ENCODE measurements at regions not wholly inside any gene's neighbourhood (a gene's known extent, or its start where the extent isn't known, plus 50 kb on each side); places are given as distances from the start of the nearest gene placed in this dataset.

- Histone ChIP-seq H3K4me3 (ENCODE audit: low read length) (no peak overlapping the region), H3K9ac (ENCODE audit: low read length) (no peak overlapping the region), H3K36me3 (ENCODE audit: control insufficient read depth, insufficient read depth, low read length, severe bottlenecking) (no peaks in the 10 kb centered on the region), H3K4me1 (ENCODE audit: control insufficient read depth, insufficient read depth, low read length) (no peaks in the 10 kb centered on the region), H3K9me3 (ENCODE audit: control insufficient read depth, low read length) (no peaks in the 10 kb centered on the region), H3K27me3 (replicated peaks; ENCODE audit: control insufficient read depth, insufficient read depth, low read length) (no peaks in the 10 kb centered on the region)
- no peak for DNase-seq (ENCODE audit: low read depth)
Measured at GRCh38 chr4:104596189-104596588, 101.5 kb upstream of the CXXC4 start.

- Histone ChIP-seq H3K4me3 (ENCODE audit: low read length) (no peak overlapping the region), H3K27me3 (replicated peaks; ENCODE audit: control insufficient read depth, insufficient read depth, low read length) (no peaks in the 10 kb centered on the region), H3K9ac (ENCODE audit: low read length) (no peak overlapping the region), H3K9me3 (ENCODE audit: control insufficient read depth, low read length) (peaks cover 8% of the 10 kb centered on the region), H3K4me1 (ENCODE audit: control insufficient read depth, insufficient read depth, low read length) (no peaks in the 10 kb centered on the region), H3K36me3 (ENCODE audit: control insufficient read depth, insufficient read depth, low read length, severe bottlenecking) (no peaks in the 10 kb centered on the region)
- DNase-seq (ENCODE audit: low read depth): no peak
Measured at GRCh38 chr4:104615496-104615895, 120.8 kb upstream of the CXXC4 start.

DNA sequence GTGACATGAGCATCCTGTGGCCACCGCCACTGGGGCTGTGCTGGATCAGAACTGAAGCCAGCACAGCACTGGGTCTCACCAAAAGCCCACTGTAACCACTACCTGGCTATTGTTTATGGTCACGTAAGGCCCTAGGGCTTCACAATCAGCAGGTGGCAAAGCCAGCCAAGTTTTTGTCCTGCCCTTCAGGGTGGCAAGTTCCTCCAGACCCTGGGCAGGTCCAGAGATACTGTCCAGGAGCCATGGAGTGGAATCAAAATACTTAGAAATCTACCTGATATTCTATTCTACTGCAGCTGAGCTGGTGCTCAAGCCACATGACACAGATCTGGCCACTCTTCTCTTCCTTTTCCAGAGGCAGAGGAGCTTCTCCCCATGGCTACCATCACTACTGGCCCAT is 121.2 kb upstream of the CXXC4 start:
- Histone ChIP-seq H3K4me3 (ENCODE audit: low read length) (no peak overlapping the region), H3K27me3 (replicated peaks; ENCODE audit: control insufficient read depth, insufficient read depth, low read length) (no peaks in the 10 kb centered on the region), H3K4me1 (ENCODE audit: control insufficient read depth, insufficient read depth, low read length) (no peaks in the 10 kb centered on the region), H3K9me3 (ENCODE audit: control insufficient read depth, low read length) (peaks cover 8% of the 10 kb centered on the region), H3K9ac (ENCODE audit: low read length) (no peak overlapping the region), H3K36me3 (ENCODE audit: control insufficient read depth, insufficient read depth, low read length, severe bottlenecking) (no peaks in the 10 kb centered on the region)
- no peak for DNase-seq (ENCODE audit: low read depth)

DNA sequence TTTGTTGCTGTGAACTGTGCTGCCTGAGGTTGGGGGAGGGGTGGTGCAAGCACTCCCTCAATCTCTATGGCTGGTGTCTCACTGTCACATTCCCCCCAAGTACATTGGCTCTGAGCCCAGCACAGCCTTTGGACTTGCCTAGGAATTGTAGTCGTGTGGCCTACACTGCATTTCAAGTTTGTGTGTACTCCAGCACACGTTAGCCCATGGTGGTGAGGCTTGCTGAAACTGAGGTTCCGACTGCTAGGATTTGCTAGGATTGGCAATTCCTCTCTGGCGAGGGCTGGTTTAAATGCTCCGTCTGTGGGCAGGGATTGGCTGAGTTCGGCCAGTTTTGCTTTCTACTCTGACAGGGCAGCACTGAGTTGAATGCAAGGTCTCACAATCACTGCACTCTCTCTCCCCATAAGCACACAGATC is 121.7 kb upstream of the CXXC4 start:
- no peak overlapping the region for H3K9ac ChIP-seq (ENCODE audit: low read length)
- no peak for DNase-seq (ENCODE audit: low read depth)
- H3K4me3 ChIP-seq (ENCODE audit: low read length): no peak overlapping the region
- no peaks in the 10 kb centered on the region for H3K27me3 ChIP-seq (replicated peaks; ENCODE audit: control insufficient read depth, insufficient read depth, low read length)
- no peaks in the 10 kb centered on the region for H3K36me3 ChIP-seq (ENCODE audit: control insufficient read depth, insufficient read depth, low read length, severe bottlenecking)
- H3K9me3 ChIP-seq (ENCODE audit: control insufficient read depth, low read length): peaks cover 8% of the 10 kb centered on the region
- H3K4me1 ChIP-seq (ENCODE audit: control insufficient read depth, insufficient read depth, low read length): no peaks in the 10 kb centered on the region

- DNase-seq (ENCODE audit: low read depth): no peak
- H3K9ac ChIP-seq (ENCODE audit: low read length): no peak overlapping the region
Measured at GRCh38 chr4:104625706-104626105, 131.0 kb upstream of the CXXC4 start.

GRCh38 chr4:104629601-104630000 is 134.9 kb upstream of the CXXC4 start:
- H3K27me3 ChIP-seq (replicated peaks; ENCODE audit: control insufficient read depth, insufficient read depth, low read length): no peaks in the 10 kb centered on the region
- no peak overlapping the region for H3K9ac ChIP-seq (ENCODE audit: low read length)
- H3K9me3 ChIP-seq (ENCODE audit: control insufficient read depth, low read length): peaks cover 2% of the 10 kb centered on the region
- H3K36me3 ChIP-seq (ENCODE audit: control insufficient read depth, insufficient read depth, low read length, severe bottlenecking): no peaks in the 10 kb centered on the region
- H3K4me1 ChIP-seq (ENCODE audit: control insufficient read depth, insufficient read depth, low read length): no peaks in the 10 kb centered on the region
- DNase-seq (ENCODE audit: low read depth): no peak
- H3K4me3 ChIP-seq (ENCODE audit: low read length): no peak overlapping the region

More at GRCh38 chr4:104625706-104626105, 131.0 kb upstream of the CXXC4 start:
- Histone ChIP-seq H3K4me3 (ENCODE audit: low read length) (no peak overlapping the region), H3K9me3 (ENCODE audit: control insufficient read depth, low read length) (peaks cover 2% of the 10 kb centered on the region), H3K27me3 (replicated peaks; ENCODE audit: control insufficient read depth, insufficient read depth, low read length) (no peaks in the 10 kb centered on the region), H3K36me3 (ENCODE audit: control insufficient read depth, insufficient read depth, low read length, severe bottlenecking) (no peaks in the 10 kb centered on the region), H3K4me1 (ENCODE audit: control insufficient read depth, insufficient read depth, low read length) (no peaks in the 10 kb centered on the region)

GRCh38 chr4:104630272-104630671 is 135.6 kb upstream of the CXXC4 start:
- Histone ChIP-seq H3K4me3 (ENCODE audit: low read length) (no peak overlapping the region), H3K4me1 (ENCODE audit: control insufficient read depth, insufficient read depth, low read length) (no peaks in the 10 kb centered on the region), H3K9ac (ENCODE audit: low read length) (no peak overlapping the region), H3K9me3 (ENCODE audit: control insufficient read depth, low read length) (peaks cover 2% of the 10 kb centered on the region), H3K36me3 (ENCODE audit: control insufficient read depth, insufficient read depth, low read length, severe bottlenecking) (no peaks in the 10 kb centered on the region), H3K27me3 (replicated peaks; ENCODE audit: control insufficient read depth, insufficient read depth, low read length) (no peaks in the 10 kb centered on the region)
- DNase-seq (ENCODE audit: low read depth): no peak

DNA sequence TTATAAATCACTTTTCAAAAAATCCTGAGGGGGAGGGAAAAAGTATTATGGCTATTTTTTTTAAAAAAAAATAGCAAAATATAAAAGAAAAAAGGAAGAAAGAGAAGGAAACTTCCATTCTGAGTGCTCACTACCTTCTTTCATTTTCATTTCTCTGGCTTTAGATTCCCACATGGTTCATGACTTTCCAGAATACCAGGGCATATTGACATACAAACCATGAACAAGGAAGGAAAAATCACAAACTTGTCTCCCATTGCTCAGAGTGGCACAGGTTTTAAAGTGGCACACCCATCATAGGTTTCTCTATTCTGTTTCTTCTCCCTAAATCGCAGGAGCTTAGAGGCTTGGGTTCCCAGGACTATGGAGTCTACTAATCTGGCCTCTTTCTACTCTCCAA is 136.3 kb upstream of the CXXC4 start:
- Histone ChIP-seq H3K9ac (ENCODE audit: low read length) (no peak overlapping the region), H3K36me3 (ENCODE audit: control insufficient read depth, insufficient read depth, low read length, severe bottlenecking) (no peaks in the 10 kb centered on the region), H3K4me3 (ENCODE audit: low read length) (no peak overlapping the region), H3K9me3 (ENCODE audit: control insufficient read depth, low read length) (no peaks in the 10 kb centered on the region), H3K27me3 (replicated peaks; ENCODE audit: control insufficient read depth, insufficient read depth, low read length) (no peaks in the 10 kb centered on the region), H3K4me1 (ENCODE audit: control insufficient read depth, insufficient read depth, low read length) (no peaks in the 10 kb centered on the region)
- no peak for DNase-seq (ENCODE audit: low read depth)

DNA sequence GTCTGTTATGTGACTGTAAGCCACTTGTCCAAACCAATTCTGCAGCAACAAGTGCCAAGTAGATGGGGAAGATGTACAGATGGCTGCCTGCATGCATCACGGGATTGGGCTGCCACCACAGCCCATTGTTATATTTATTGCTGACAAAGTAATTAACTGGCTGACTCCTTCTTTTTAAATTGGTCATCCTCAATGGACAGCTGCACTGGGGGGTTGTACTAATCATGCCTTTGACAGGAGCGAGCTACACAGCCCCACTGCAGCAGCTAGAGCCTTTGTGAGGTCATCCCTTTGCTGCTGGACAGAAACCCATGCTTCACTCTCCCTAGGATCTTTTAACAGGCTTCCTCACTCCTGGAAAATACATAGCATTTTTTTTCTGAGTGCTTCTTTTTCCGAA is 146.7 kb upstream of the CXXC4 start:
- no peak overlapping the region for H3K4me3 ChIP-seq (ENCODE audit: low read length)
- no peaks in the 10 kb centered on the region for H3K4me1 ChIP-seq (ENCODE audit: control insufficient read depth, insufficient read depth, low read length)
- H3K36me3 ChIP-seq (ENCODE audit: control insufficient read depth, insufficient read depth, low read length, severe bottlenecking): no peaks in the 10 kb centered on the region
- H3K9ac ChIP-seq (ENCODE audit: low read length): no peak overlapping the region
- no peaks in the 10 kb centered on the region for H3K27me3 ChIP-seq (replicated peaks; ENCODE audit: control insufficient read depth, insufficient read depth, low read length)
- H3K9me3 ChIP-seq (ENCODE audit: control insufficient read depth, low read length): no peaks in the 10 kb centered on the region
- DNase-seq (ENCODE audit: low read depth): no peak

DNA sequence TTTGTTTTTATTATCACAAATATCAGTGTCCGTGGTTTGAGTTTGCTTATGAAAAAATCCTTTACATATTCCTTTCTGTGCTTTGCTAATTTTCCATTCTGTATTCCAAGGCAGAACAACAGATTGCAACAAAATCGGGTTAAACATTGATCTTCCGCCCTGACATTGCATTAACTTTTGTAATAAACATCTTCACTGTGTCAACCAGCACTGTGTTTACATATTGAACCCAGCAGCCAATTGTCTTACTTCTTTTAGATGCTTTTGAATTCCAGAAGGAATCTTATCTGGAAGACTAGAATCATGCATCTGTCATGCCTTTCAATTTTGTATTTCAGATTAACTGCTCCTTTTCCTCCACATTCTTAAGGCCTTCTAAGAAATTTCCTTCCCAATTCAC is 147.8 kb upstream of the CXXC4 start:
- no peaks in the 10 kb centered on the region for H3K4me1 ChIP-seq (ENCODE audit: control insufficient read depth, insufficient read depth, low read length)
- H3K9ac ChIP-seq (ENCODE audit: low read length): no peak overlapping the region
- DNase-seq (ENCODE audit: low read depth): no peak
- H3K4me3 ChIP-seq (ENCODE audit: low read length): no peak overlapping the region
- H3K9me3 ChIP-seq (ENCODE audit: control insufficient read depth, low read length): no peaks in the 10 kb centered on the region
- H3K27me3 ChIP-seq (replicated peaks; ENCODE audit: control insufficient read depth, insufficient read depth, low read length): no peaks in the 10 kb centered on the region
- H3K36me3 ChIP-seq (ENCODE audit: control insufficient read depth, insufficient read depth, low read length, severe bottlenecking): no peaks in the 10 kb centered on the region

DNA sequence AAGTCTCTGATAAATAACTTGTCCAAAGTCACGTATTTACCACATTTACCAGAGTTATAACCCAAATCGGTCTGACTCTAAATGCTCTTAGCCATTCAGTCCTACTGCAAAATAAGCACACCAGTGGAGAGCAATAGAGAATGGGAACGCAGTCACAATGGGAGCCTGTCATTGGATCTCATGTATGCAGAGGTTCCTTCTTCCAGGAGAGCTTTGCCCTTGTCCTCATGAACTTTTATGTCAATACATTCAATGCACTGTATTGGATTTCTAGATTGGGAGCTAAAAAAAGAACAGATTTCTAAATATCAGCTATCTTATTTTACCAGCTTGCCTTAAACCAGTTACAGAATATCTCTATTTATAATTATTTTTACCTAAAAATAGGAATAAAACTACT is 149.1 kb upstream of the CXXC4 start:
- H3K27me3 ChIP-seq (replicated peaks; ENCODE audit: control insufficient read depth, insufficient read depth, low read length): no peaks in the 10 kb centered on the region
- H3K9me3 ChIP-seq (ENCODE audit: control insufficient read depth, low read length): no peaks in the 10 kb centered on the region
- no peaks in the 10 kb centered on the region for H3K36me3 ChIP-seq (ENCODE audit: control insufficient read depth, insufficient read depth, low read length, severe bottlenecking)
- DNase-seq (ENCODE audit: low read depth): no peak
- no peak overlapping the region for H3K4me3 ChIP-seq (ENCODE audit: low read length)
- no peak overlapping the region for H3K9ac ChIP-seq (ENCODE audit: low read length)
- no peaks in the 10 kb centered on the region for H3K4me1 ChIP-seq (ENCODE audit: control insufficient read depth, insufficient read depth, low read length)

GRCh38 chr4:104649631-104650030 is 154.9 kb upstream of the CXXC4 start:
- Histone ChIP-seq H3K27me3 (replicated peaks; ENCODE audit: control insufficient read depth, insufficient read depth, low read length) (no peaks in the 10 kb centered on the region), H3K36me3 (ENCODE audit: control insufficient read depth, insufficient read depth, low read length, severe bottlenecking) (no peaks in the 10 kb centered on the region), H3K4me1 (ENCODE audit: control insufficient read depth, insufficient read depth, low read length) (no peaks in the 10 kb centered on the region), H3K9me3 (ENCODE audit: control insufficient read depth, low read length) (peaks cover 18% of the 10 kb centered on the region), H3K9ac (ENCODE audit: low read length) (no peak overlapping the region), H3K4me3 (ENCODE audit: low read length) (no peak overlapping the region)
- no peak for DNase-seq (ENCODE audit: low read depth)

Measured in adipocyte (in vitro differentiated cells).